ENCODE measurements at regions not wholly inside any gene's neighbourhood (a gene's known extent, or its start where the extent isn't known, plus 50 kb on each side); places are given as distances from the start of the nearest gene placed in this dataset.

- DNase-seq (ENCODE audit: extremely low spot score, insufficient read length, low read depth) (no peak), FAIRE-seq (no peak)
These were observed 419.1 kb downstream of the ENC1 start for GRCh38 chr5:74221413-74221812.

- FAIRE-seq, result no peak
These were observed 424.5 kb downstream of the ENC1 start for GRCh38 chr5:74216012-74216411.

GRCh38 chr5:74212336-74212735, 428.2 kb downstream of the ENC1 start:
- DNase-seq (ENCODE audit: extremely low spot score, insufficient read length, low read depth) (no peak), FAIRE-seq (no peak)

More at GRCh38 chr5:74216012-74216411, 424.5 kb downstream of the ENC1 start:
- no peak for DNase-seq (ENCODE audit: extremely low spot score, insufficient read length, low read depth)

- no peak for FAIRE-seq
- DNase-seq (ENCODE audit: extremely low spot score, insufficient read length, low read depth), result no peak
These were observed 431.0 kb downstream of the ENC1 start for GRCh38 chr5:74209571-74209970.

- DNase-seq (ENCODE audit: extremely low spot score, insufficient read length, low read depth), result no peak
- FAIRE-seq, result no peak
These were observed 433.7 kb downstream of the ENC1 start for GRCh38 chr5:74206579-74207550.

- DNase-seq (ENCODE audit: extremely low spot score, insufficient read length, low read depth) (no peak), FAIRE-seq (peak; percentile 59)
These were observed 434.6 kb downstream of the ENC1 start for GRCh38 chr5:74205767-74206578.

- DNase-seq (ENCODE audit: extremely low spot score, insufficient read length, low read depth), result no peak
- peak; percentile 89 for FAIRE-seq
These were observed 439.0 kb downstream of the ENC1 start for GRCh38 chr5:74201334-74202081.

GRCh38 chr5:74200560-74200959, 440.0 kb downstream of the ENC1 start:
- no peak for DNase-seq (ENCODE audit: extremely low spot score, insufficient read length, low read depth)
- peak; percentile 45 for FAIRE-seq

- DNase-seq (ENCODE audit: extremely low spot score, insufficient read length, low read depth) (no peak), FAIRE-seq (peak; percentile 39)
These were observed 440.9 kb downstream of the ENC1 start for GRCh38 chr5:74199436-74200210.

GRCh38 chr5:74199005-74199404, 441.5 kb downstream of the ENC1 start:
- DNase-seq (ENCODE audit: extremely low spot score, insufficient read length, low read depth), result no peak
- peak; percentile 65 for FAIRE-seq

GRCh38 chr5:74198156-74198555, 442.4 kb downstream of the ENC1 start:
- no peak for FAIRE-seq
- DNase-seq (ENCODE audit: extremely low spot score, insufficient read length, low read depth), result no peak

- FAIRE-seq (peak; percentile 87), DNase-seq (ENCODE audit: extremely low spot score, insufficient read length, low read depth) (no peak)
These were observed 444.3 kb downstream of the ENC1 start for GRCh38 chr5:74196233-74196632.

- no peak for DNase-seq (ENCODE audit: extremely low spot score, insufficient read length, low read depth)
- no peak for FAIRE-seq
These were observed 446.3 kb downstream of the ENC1 start for GRCh38 chr5:74194196-74194595.

GRCh38 chr5:74192606-74193299, 447.8 kb downstream of the ENC1 start:
- FAIRE-seq (no peak), DNase-seq (ENCODE audit: extremely low spot score, insufficient read length, low read depth) (no peak)

GRCh38 chr5:74188351-74189105, 452.0 kb downstream of the ENC1 start:
- FAIRE-seq, result no peak

GRCh38 chr5:74187757-74188156, 452.8 kb downstream of the ENC1 start:
- DNase-seq (ENCODE audit: extremely low spot score, insufficient read length, low read depth), result no peak
- no peak for FAIRE-seq

More at GRCh38 chr5:74188351-74189105, 452.0 kb downstream of the ENC1 start:
- no peak for DNase-seq (ENCODE audit: extremely low spot score, insufficient read length, low read depth)

- FAIRE-seq (no peak), DNase-seq (ENCODE audit: extremely low spot score, insufficient read length, low read depth) (no peak)
These were observed 453.9 kb downstream of the ENC1 start for GRCh38 chr5:74186356-74187315.
